C4-2B (cell line): ENCODE measurements at regions not wholly inside any gene's neighbourhood (a gene's known extent, or its start where the extent isn't known, plus 50 kb on each side); places are given as distances from the start of the nearest gene placed in this dataset.

ENCODE experiments used
- H3K27ac ChIP-seq: fragments of 450-650 bp; 2 replicates; pipeline ENCODE4 v1.5.1; 2017
- CTCF ChIP-seq: fragments of 450-650 bp; conservative IDR thresholded peaks from 2 replicates; pipeline ENCODE4 v1.5.1; 2017; ENCODE audit warnings: mild to moderate bottlenecking
- ZFX ChIP-seq: fragments of 450-650 bp; IDR thresholded peaks from 2 replicates; pipeline ENCODE4 v1.6.1; 2017

- H3K27ac ChIP-seq = no peak overlapping the region
- no peak for TF ChIP-seq CTCF
Measured at GRCh38 chr16:6910301-6910700, 422.3 kb upstream of the RBFOX1 start.

- TF ChIP-seq ZFX = no peak
- no peak for TF ChIP-seq CTCF
- no peak overlapping the region for H3K27ac ChIP-seq
Measured at GRCh38 chr16:6905601-6906000, 427.0 kb upstream of the RBFOX1 start.

GRCh38 chr16:6903671-6904070 is 429.0 kb upstream of the RBFOX1 start:
- no peak for TF ChIP-seq ZFX
- TF ChIP-seq CTCF = no peak
- H3K27ac ChIP-seq = no peak overlapping the region

GRCh38 chr16:6898896-6899295 is 433.7 kb upstream of the RBFOX1 start:
- H3K27ac ChIP-seq = no peak overlapping the region
- TF ChIP-seq ZFX = no peak
- no peak for TF ChIP-seq CTCF

GRCh38 chr16:6897876-6898485 is 434.7 kb upstream of the RBFOX1 start:
- TF ChIP-seq CTCF (no peak), ZFX (no peak)
- no peak overlapping the region for H3K27ac ChIP-seq

GRCh38 chr16:6892966-6893365 is 439.7 kb upstream of the RBFOX1 start:
- no peak overlapping the region for H3K27ac ChIP-seq
- TF ChIP-seq ZFX (no peak), CTCF (no peak)

GRCh38 chr16:6891496-6891895 is 441.1 kb upstream of the RBFOX1 start:
- no peak for TF ChIP-seq CTCF

More at GRCh38 chr16:6891496-6891895, 441.1 kb upstream of the RBFOX1 start:
- no peak overlapping the region for H3K27ac ChIP-seq
